GM23338 (cell line): ENCODE measurements at regions not wholly inside any gene's neighbourhood (a gene's known extent, or its start where the extent isn't known, plus 50 kb on each side); places are given as distances from the start of the nearest gene placed in this dataset.

ENCODE experiments used
- ATAC-seq: fragments of 200-7000 bp; cut with Tn5 transposase; 3 replicates; pipeline ENCODE4 v1.9.1; 2020
- DNase-seq: peaks from one replicate; pipeline ENCODE4 v3.0.0-alpha.2; 2015; ENCODE audit warnings: low spot score
- H2AFZ ChIP-seq: fragments of 200-600 bp; sonication (generic); 2 replicates; pipeline ENCODE4 v1.8.0; 2016; ENCODE audit warnings: antibody characterized with exemption, mild to moderate bottlenecking, moderate library complexity
- H3F3A ChIP-seq: fragments of 200-600 bp; sonication (generic); replicated peaks from 2 replicates; pipeline ENCODE4 v1.8.0; 2017; ENCODE audit warnings: antibody characterized with exemption, mixed run types, low read depth
- H3K27ac ChIP-seq: fragments of 200-600 bp; sonication (generic); 2 replicates; pipeline ENCODE4 v1.6.1; 2016; ENCODE audit warnings: low read depth
- H3K27me3 ChIP-seq: fragments of 200-600 bp; sonication (generic); 2 replicates; pipeline ENCODE4 v1.8.0; 2016; ENCODE audit warnings: mild to moderate bottlenecking, mixed run types, moderate library complexity; ENCODE audit not compliant: insufficient read depth
- H3K36me3 ChIP-seq: fragments of 200-600 bp; sonication (generic); 2 replicates; pipeline ENCODE4 v1.8.0; 2016; ENCODE audit warnings: mild to moderate bottlenecking; ENCODE audit not compliant: insufficient read depth
- H3K4me1 ChIP-seq: fragments of 200-600 bp; sonication (generic); 2 replicates; pipeline ENCODE4 v1.8.0; 2016; ENCODE audit warnings: mild to moderate bottlenecking, moderate library complexity; ENCODE audit not compliant: insufficient read depth
- H3K4me2 ChIP-seq: fragments of 200-600 bp; sonication (generic); 2 replicates; pipeline ENCODE4 v1.7.1; 2017; ENCODE audit warnings: mixed run types
- H3K4me3 ChIP-seq: fragments of 200-600 bp; sonication (generic); 2 replicates; pipeline ENCODE4 v1.6.1; 2016; ENCODE audit warnings: mixed run types
- H3K79me2 ChIP-seq: fragments of 200-600 bp; sonication (generic); replicated peaks from 2 replicates; pipeline ENCODE4 v1.8.0; 2017; ENCODE audit warnings: mild to moderate bottlenecking; ENCODE audit not compliant: insufficient read depth
- H3K9me2 ChIP-seq: fragments of 200-600 bp; sonication (generic); 2 replicates; pipeline ENCODE4 v1.8.0; 2017; ENCODE audit not compliant: insufficient read depth
- H4K20me1 ChIP-seq: fragments of 200-600 bp; sonication (generic); replicated peaks from 2 replicates; pipeline ENCODE4 v1.8.0; 2017; ENCODE audit warnings: mild to moderate bottlenecking; ENCODE audit not compliant: insufficient read depth
- H3K27ac Mint-ChIP-seq: 2 replicates; pipeline ENCODE4 v1.8.0; 2020; ENCODE audit warnings: inconsistent platforms, mild to moderate bottlenecking, moderate library complexity, mixed read lengths
- H3K27me3 Mint-ChIP-seq: 3 replicates; pipeline ENCODE4 v1.8.0; 2022; ENCODE audit warnings: low read depth, mild to moderate bottlenecking, moderate library complexity, mixed read lengths, inconsistent platforms; ENCODE audit not compliant: insufficient read depth, poor library complexity
- H3K36me3 Mint-ChIP-seq: 3 replicates; pipeline ENCODE4 v1.8.0; 2021; ENCODE audit warnings: low read depth, mild to moderate bottlenecking, inconsistent platforms, moderate library complexity, mixed read lengths
- H3K4me1 Mint-ChIP-seq: 3 replicates; pipeline ENCODE4 v1.8.0; 2020; ENCODE audit warnings: mild to moderate bottlenecking, inconsistent platforms, mixed read lengths
- H3K4me3 Mint-ChIP-seq: 3 replicates; pipeline ENCODE4 v1.8.0; 2021; ENCODE audit warnings: moderate library complexity, mild to moderate bottlenecking, inconsistent platforms, mixed read lengths
- H3K9me3 Mint-ChIP-seq: 3 replicates; pipeline ENCODE4 v1.8.0; 2020; ENCODE audit warnings: moderate library complexity, mild to moderate bottlenecking, inconsistent platforms, mixed read lengths
- EZH2 ChIP-seq: fragments of 200-600 bp; sonication (generic); IDR thresholded peaks from one replicate; pipeline ENCODE4 v1.8.0; 2017; ENCODE audit warnings: antibody characterized with exemption, mild to moderate bottlenecking, low read depth; ENCODE audit not compliant: unreplicated experiment
- EZH2phosphoT487 ChIP-seq: fragments of 200-600 bp; sonication (generic); IDR thresholded peaks from one replicate; pipeline ENCODE4 v1.8.1; 2018; ENCODE audit warnings: antibody characterized with exemption; ENCODE audit not compliant: unreplicated experiment
- JUNB ChIP-seq: IDR thresholded peaks from one replicate; pipeline ENCODE4 v1.6.1; 2016; ENCODE audit warnings: antibody characterized with exemption; ENCODE audit not compliant: unreplicated experiment
- POLR2AphosphoS5 ChIP-seq: IDR thresholded peaks from 2 replicates; pipeline ENCODE4 v1.6.1; 2016; ENCODE audit warnings: antibody characterized with exemption, low read depth
- ZNF114 ChIP-seq: fragments of 250-450 bp; sonication (Bioruptor Pico); IDR thresholded peaks from 2 replicates; pipeline ENCODE4 v1.5.0; 2020; ENCODE audit warnings: mild to moderate bottlenecking, moderate library complexity
- TF ChIP-seq, protein P1 (sequence below): IDR thresholded peaks from one replicate; pipeline ENCODE4 v1.6.1; 2018; ENCODE audit warnings: antibody characterized with exemption; ENCODE audit not compliant: unreplicated experiment
- TF ChIP-seq, protein P2 (sequence below): IDR thresholded peaks from 2 replicates; pipeline ENCODE4 v1.6.1; 2016; ENCODE audit warnings: antibody characterized with exemption
- TF ChIP-seq, protein P3 (sequence below), 2 experiments: fragments of 200-600 bp in 1 of 2; sonication (generic) in 1 of 2; conservative IDR thresholded peaks; 2 replicates each; pipeline versions ENCODE4 v1.5.1 to v1.6.1; 2016 to 2017; ENCODE audit warnings: antibody characterized with exemption in 2 of 2, low read depth in 2 of 2, mild to moderate bottlenecking in 2 of 2, moderate library complexity in 1 of 2

DNA sequence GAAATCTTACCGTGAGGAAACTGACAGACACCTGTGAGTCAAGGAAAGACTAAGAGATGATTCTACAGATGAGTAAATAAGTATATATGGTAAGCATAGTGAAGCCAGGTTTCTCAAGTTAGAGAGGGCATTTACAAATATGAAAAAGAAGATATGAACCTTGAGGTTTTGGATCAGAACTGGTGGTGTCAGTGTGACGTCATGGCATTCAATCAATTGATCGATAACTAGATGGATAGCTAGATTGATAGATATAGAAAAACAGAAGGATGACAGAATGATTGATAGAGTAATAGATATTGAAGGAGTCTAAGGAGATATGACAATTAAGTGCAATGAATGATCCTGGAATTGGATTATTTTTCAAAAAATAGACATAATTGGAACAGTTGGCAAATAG lies 350.2 kb upstream of the MC4R start (continued):
- no peak for TF ChIP-seq JUNB

DNA sequence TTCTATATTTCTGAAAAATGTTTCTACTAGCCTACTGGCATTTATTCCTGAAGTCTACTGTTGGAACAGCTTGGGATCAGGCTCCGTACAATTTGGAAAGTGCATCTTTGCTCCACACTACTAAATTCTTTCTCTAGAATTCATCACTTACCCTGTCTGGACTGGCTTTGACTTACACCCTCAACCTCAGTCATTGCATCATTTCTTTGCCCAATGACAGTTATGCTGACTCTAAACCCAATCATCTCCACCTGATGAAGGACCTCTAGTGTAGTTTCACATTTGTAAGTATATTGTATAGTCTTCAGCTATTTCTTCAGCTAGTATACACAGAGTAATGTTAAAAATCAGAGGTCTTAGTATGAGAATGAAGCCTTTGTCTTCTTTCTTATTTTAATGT lies 359.6 kb upstream of the MC4R start:
- Mint-ChIP-seq H3K4me3 (no peak overlapping the region), H3K27me3 (no peaks in the 10 kb centered on the region), H3K36me3 (no peaks in the 10 kb centered on the region), H3K4me1 (no peaks in the 10 kb centered on the region), H3K27ac (no peak overlapping the region), H3K9me3 (no peaks in the 10 kb centered on the region)
- H3K4me2 ChIP-seq: no peak overlapping the region
- no peak for TF ChIP-seq POLR2AphosphoS5
- no peak for TF ChIP-seq JUNB
- no peak for TF ChIP-seq ZNF114 (CRISPR knock-in tag)
- TF ChIP-seq, protein P1, sequence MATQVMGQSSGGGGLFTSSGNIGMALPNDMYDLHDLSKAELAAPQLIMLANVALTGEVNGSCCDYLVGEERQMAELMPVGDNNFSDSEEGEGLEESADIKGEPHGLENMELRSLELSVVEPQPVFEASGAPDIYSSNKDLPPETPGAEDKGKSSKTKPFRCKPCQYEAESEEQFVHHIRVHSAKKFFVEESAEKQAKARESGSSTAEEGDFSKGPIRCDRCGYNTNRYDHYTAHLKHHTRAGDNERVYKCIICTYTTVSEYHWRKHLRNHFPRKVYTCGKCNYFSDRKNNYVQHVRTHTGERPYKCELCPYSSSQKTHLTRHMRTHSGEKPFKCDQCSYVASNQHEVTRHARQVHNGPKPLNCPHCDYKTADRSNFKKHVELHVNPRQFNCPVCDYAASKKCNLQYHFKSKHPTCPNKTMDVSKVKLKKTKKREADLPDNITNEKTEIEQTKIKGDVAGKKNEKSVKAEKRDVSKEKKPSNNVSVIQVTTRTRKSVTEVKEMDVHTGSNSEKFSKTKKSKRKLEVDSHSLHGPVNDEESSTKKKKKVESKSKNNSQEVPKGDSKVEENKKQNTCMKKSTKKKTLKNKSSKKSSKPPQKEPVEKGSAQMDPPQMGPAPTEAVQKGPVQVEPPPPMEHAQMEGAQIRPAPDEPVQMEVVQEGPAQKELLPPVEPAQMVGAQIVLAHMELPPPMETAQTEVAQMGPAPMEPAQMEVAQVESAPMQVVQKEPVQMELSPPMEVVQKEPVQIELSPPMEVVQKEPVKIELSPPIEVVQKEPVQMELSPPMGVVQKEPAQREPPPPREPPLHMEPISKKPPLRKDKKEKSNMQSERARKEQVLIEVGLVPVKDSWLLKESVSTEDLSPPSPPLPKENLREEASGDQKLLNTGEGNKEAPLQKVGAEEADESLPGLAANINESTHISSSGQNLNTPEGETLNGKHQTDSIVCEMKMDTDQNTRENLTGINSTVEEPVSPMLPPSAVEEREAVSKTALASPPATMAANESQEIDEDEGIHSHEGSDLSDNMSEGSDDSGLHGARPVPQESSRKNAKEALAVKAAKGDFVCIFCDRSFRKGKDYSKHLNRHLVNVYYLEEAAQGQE: no peak
- TF ChIP-seq, protein P2, sequence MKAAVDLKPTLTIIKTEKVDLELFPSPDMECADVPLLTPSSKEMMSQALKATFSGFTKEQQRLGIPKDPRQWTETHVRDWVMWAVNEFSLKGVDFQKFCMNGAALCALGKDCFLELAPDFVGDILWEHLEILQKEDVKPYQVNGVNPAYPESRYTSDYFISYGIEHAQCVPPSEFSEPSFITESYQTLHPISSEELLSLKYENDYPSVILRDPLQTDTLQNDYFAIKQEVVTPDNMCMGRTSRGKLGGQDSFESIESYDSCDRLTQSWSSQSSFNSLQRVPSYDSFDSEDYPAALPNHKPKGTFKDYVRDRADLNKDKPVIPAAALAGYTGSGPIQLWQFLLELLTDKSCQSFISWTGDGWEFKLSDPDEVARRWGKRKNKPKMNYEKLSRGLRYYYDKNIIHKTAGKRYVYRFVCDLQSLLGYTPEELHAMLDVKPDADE: no peak
- no peak for TF ChIP-seq EZH2
- TF ChIP-seq, protein P3, sequence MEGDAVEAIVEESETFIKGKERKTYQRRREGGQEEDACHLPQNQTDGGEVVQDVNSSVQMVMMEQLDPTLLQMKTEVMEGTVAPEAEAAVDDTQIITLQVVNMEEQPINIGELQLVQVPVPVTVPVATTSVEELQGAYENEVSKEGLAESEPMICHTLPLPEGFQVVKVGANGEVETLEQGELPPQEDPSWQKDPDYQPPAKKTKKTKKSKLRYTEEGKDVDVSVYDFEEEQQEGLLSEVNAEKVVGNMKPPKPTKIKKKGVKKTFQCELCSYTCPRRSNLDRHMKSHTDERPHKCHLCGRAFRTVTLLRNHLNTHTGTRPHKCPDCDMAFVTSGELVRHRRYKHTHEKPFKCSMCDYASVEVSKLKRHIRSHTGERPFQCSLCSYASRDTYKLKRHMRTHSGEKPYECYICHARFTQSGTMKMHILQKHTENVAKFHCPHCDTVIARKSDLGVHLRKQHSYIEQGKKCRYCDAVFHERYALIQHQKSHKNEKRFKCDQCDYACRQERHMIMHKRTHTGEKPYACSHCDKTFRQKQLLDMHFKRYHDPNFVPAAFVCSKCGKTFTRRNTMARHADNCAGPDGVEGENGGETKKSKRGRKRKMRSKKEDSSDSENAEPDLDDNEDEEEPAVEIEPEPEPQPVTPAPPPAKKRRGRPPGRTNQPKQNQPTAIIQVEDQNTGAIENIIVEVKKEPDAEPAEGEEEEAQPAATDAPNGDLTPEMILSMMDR (conservative IDR thresholded peaks at IDR 0.05; ENCODE audit: low read depth in 2 of 2): no peak
- no peak overlapping the region for H2AFZ ChIP-seq
- no peaks in the 10 kb centered on the region for H3K4me1 ChIP-seq
- ATAC-seq (no peak), DNase-seq (no peak)
- H4K20me1 ChIP-seq: no peaks in the 10 kb centered on the region
- H3K27me3 ChIP-seq: no peaks in the 10 kb centered on the region
- no peak overlapping the region for H3K4me3 ChIP-seq
- no peaks in the 10 kb centered on the region for H3F3A ChIP-seq
- H3K27ac ChIP-seq: no peak overlapping the region
- H3K36me3 ChIP-seq: no peaks in the 10 kb centered on the region
- H3K9me2 ChIP-seq: no peaks in the 10 kb centered on the region
- H3K79me2 ChIP-seq: no peaks in the 10 kb centered on the region

DNA sequence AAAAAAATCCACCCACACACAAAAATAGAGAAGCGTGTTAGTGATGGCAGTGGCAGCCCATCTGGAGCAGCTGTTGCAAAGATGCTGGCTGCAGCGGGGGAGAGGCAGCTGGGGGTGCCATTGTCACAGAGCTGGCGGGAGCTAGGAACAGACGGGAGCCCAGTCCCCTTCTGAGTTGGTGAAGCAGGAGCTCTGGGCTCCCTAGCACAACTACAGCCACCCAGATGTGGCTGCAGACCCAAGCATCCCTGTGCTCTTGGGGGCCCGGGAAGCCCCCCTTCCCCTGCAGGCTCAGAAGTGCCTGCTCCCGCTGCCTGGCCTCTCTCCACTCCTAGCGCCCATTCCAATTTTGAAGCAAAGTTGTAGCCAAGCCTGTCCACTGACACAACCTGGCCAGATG lies 366.6 kb upstream of the MC4R start:
- no peak overlapping the region for H2AFZ ChIP-seq
- H3K27ac ChIP-seq: no peak overlapping the region
- DNase-seq (peak; percentile 8), ATAC-seq (peak; percentile 56)
- H3K4me3 ChIP-seq: no peak overlapping the region
- Mint-ChIP-seq H3K4me3 (no peak overlapping the region), H3K27me3 (no peaks in the 10 kb centered on the region), H3K27ac (no peak overlapping the region), H3K36me3 (no peaks in the 10 kb centered on the region), H3K4me1 (no peaks in the 10 kb centered on the region; the same call in 2 of the 3 replicates), H3K9me3 (no peaks in the 10 kb centered on the region)
- no peaks in the 10 kb centered on the region for H3K27me3 ChIP-seq
- no peak overlapping the region for H3K4me2 ChIP-seq
- H4K20me1 ChIP-seq: no peaks in the 10 kb centered on the region
- no peaks in the 10 kb centered on the region for H3K36me3 ChIP-seq
- H3F3A ChIP-seq: no peaks in the 10 kb centered on the region
- H3K79me2 ChIP-seq: no peaks in the 10 kb centered on the region
- H3K9me2 ChIP-seq: no peaks in the 10 kb centered on the region
- H3K4me1 ChIP-seq: no peaks in the 10 kb centered on the region
- TF ChIP-seq, protein P2: no peak
- no peak for TF ChIP-seq EZH2phosphoT487
